ENCODE measurements at regions not wholly inside any gene's neighbourhood (a gene's known extent, or its start where the extent isn't known, plus 50 kb on each side); places are given as distances from the start of the nearest gene placed in this dataset.

DNA sequence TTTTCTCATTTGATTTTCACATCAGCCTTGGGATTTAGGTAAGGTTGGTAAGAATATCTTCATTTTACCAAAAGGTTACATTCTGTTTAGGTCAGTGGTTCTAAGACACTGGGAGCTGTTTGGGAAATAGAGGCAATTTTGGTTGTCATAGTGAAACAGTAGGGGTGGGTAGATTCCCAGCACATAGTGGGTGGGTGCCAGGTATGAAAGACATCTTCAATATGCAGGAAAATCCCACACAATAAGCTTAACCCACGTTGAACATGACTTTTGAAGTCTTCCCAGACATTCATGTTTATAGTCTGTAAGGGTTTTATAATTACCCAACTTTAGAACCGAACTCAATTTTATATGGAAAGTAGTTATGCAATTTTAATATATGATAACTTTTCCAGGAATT, 249.6 kb downstream of the SNCA start:
- H3K36me3 ChIP-seq (replicated peaks in 1 of 2; ENCODE audit: control extremely low read depth in 1 of 2, control insufficient read depth in 1 of 2, extremely low read depth in 1 of 2, insufficient read depth in 2 of 2, low read length in 1 of 2), result no peaks in the 10 kb centered on the region
- H3K27ac ChIP-seq (ENCODE audit: low read length in 2 of 2), result no peak overlapping the region
- H3K9me3 ChIP-seq (ENCODE audit: control extremely low read depth in 1 of 3, control insufficient read depth in 2 of 3, insufficient read depth in 1 of 3, low read length in 2 of 3), result no peaks in the 10 kb centered on the region
- Mint-ChIP-seq H3K27ac (no peak overlapping the region), H3K27me3 (no peaks in the 10 kb centered on the region), H3K4me3 (no peak overlapping the region), H3K4me1 (no peaks in the 10 kb centered on the region), H3K9me3 (ENCODE audit: insufficient read depth) (no peaks in the 10 kb centered on the region)
- ChIA-PET CTCF (interaction anchor here (0.6 kb wide), 1 partner anchor 708 kb away, joined by 3 read pairs; no protein-coding TSS in a partner anchor), POLR2A (no interaction called here)
- intact Hi-C loops (cut with micrococcal nuclease), result no loop called here
- DNase-seq, result no peak
- TF ChIP-seq, protein P1, sequence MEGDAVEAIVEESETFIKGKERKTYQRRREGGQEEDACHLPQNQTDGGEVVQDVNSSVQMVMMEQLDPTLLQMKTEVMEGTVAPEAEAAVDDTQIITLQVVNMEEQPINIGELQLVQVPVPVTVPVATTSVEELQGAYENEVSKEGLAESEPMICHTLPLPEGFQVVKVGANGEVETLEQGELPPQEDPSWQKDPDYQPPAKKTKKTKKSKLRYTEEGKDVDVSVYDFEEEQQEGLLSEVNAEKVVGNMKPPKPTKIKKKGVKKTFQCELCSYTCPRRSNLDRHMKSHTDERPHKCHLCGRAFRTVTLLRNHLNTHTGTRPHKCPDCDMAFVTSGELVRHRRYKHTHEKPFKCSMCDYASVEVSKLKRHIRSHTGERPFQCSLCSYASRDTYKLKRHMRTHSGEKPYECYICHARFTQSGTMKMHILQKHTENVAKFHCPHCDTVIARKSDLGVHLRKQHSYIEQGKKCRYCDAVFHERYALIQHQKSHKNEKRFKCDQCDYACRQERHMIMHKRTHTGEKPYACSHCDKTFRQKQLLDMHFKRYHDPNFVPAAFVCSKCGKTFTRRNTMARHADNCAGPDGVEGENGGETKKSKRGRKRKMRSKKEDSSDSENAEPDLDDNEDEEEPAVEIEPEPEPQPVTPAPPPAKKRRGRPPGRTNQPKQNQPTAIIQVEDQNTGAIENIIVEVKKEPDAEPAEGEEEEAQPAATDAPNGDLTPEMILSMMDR (IDR thresholded peaks at IDR 0.05), result no peak
- TF ChIP-seq EZH2 (IDR thresholded peaks at IDR 0.05; ENCODE audit: borderline replicate concordance, insufficient read depth, low read depth, low read length, poor library complexity, severe bottlenecking), result no peak
- no peak for ATAC-seq (ENCODE audit: low read depth)
- no peaks in the 10 kb centered on the region for H3K4me1 ChIP-seq (ENCODE audit: control insufficient read depth in 2 of 2, insufficient read depth in 2 of 2, low read length in 2 of 2)
- no peaks in the 10 kb centered on the region for H3K27me3 ChIP-seq (replicated peaks in 1 of 4; ENCODE audit: control extremely low read depth in 1 of 4, control insufficient read depth in 3 of 4, insufficient read depth in 4 of 4, low read length in 3 of 4)
- H4K20me1 ChIP-seq (ENCODE audit: control insufficient read depth, insufficient read depth, low read length, poor library complexity, severe bottlenecking), result no peaks in the 10 kb centered on the region
- no peak overlapping the region for H3K9ac ChIP-seq (ENCODE audit: low read length)
- no peak overlapping the region for H3K4me3 ChIP-seq (ENCODE audit: control extremely low read depth in 1 of 5, extremely low read depth in 1 of 5, insufficient read depth in 1 of 5, low read depth in 2 of 5, low read length in 4 of 5)
- H3K79me2 ChIP-seq (ENCODE audit: control insufficient read depth, insufficient read depth, low read length), result no peaks in the 10 kb centered on the region
- H2AFZ ChIP-seq (ENCODE audit: insufficient read depth, low read depth, low read length, poor library complexity, severe bottlenecking), result no peak overlapping the region
- no CpG with 5 or more reads among the region's 2 CpGs for WGBS (ENCODE audit: insufficient coverage)
- no peak overlapping the region for H3K4me2 ChIP-seq (replicated peaks; ENCODE audit: low read depth, low read length, poor library complexity, severe bottlenecking)

DNA sequence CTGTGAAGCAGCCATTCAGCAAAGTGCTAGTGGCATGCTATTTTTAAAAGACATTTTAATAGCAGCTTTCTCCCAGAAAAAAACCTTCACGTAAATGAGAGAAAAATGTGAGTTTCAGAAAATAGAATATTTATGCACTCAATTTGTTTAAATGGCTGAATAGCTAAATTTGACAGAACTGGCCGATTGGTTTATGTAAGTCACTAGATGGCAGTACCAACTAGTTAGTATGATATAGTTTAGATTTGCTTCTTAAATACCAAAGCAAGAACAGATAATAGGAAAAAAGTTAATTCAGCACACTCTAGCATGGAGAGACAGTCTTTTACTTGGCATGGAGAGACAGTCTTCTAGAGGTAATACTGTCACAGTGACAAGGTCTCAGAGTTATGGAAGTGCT, 250.1 kb downstream of the SNCA start:
- H3K27ac Mint-ChIP-seq, result no peak overlapping the region
- intact Hi-C loops (cut with micrococcal nuclease), result no loop called here
- no peak overlapping the region for H3K4me2 ChIP-seq (replicated peaks; ENCODE audit: low read depth, low read length, poor library complexity, severe bottlenecking)
- no peaks in the 10 kb centered on the region for H3K79me2 ChIP-seq (ENCODE audit: control insufficient read depth, insufficient read depth, low read length)
- no peak for DNase-seq
- H3K27me3 Mint-ChIP-seq, result no peaks in the 10 kb centered on the region
- TF ChIP-seq EZH2 (IDR thresholded peaks at IDR 0.05; ENCODE audit: borderline replicate concordance, insufficient read depth, low read depth, low read length, poor library complexity, severe bottlenecking), result no peak
- TF ChIP-seq, protein P1 (IDR thresholded peaks at IDR 0.05), result no peak
- H3K36me3 ChIP-seq (replicated peaks in 1 of 2; ENCODE audit: control extremely low read depth in 1 of 2, control insufficient read depth in 1 of 2, extremely low read depth in 1 of 2, insufficient read depth in 2 of 2, low read length in 1 of 2), result no peaks in the 10 kb centered on the region
- no peak overlapping the region for H3K27ac ChIP-seq (ENCODE audit: low read length in 2 of 2)
- no peaks in the 10 kb centered on the region for H3K4me1 Mint-ChIP-seq
- ATAC-seq (ENCODE audit: low read depth), result no peak
- WGBS (ENCODE audit: insufficient coverage), result no CpG with 5 or more reads among the region's 2 CpGs
- no peak overlapping the region for H2AFZ ChIP-seq (ENCODE audit: insufficient read depth, low read depth, low read length, poor library complexity, severe bottlenecking)
- no peak overlapping the region for H3K4me3 Mint-ChIP-seq
- no peak overlapping the region for H3K9ac ChIP-seq (ENCODE audit: low read length)
- no peak overlapping the region for H3K4me3 ChIP-seq (ENCODE audit: control extremely low read depth in 1 of 5, extremely low read depth in 1 of 5, insufficient read depth in 1 of 5, low read depth in 2 of 5, low read length in 4 of 5)
- H4K20me1 ChIP-seq (ENCODE audit: control insufficient read depth, insufficient read depth, low read length, poor library complexity, severe bottlenecking), result no peaks in the 10 kb centered on the region
- no peaks in the 10 kb centered on the region for H3K9me3 ChIP-seq (ENCODE audit: control extremely low read depth in 1 of 3, control insufficient read depth in 2 of 3, insufficient read depth in 1 of 3, low read length in 2 of 3)
- no peaks in the 10 kb centered on the region for H3K27me3 ChIP-seq (replicated peaks in 1 of 4; ENCODE audit: control extremely low read depth in 1 of 4, control insufficient read depth in 3 of 4, insufficient read depth in 4 of 4, low read length in 3 of 4)
- H3K9me3 Mint-ChIP-seq (ENCODE audit: insufficient read depth), result no peaks in the 10 kb centered on the region
- ChIA-PET POLR2A (no interaction called here), CTCF (interaction anchor here (0.6 kb wide), 1 partner anchor 709 kb away, joined by 3 read pairs; no protein-coding TSS in a partner anchor)
- H3K4me1 ChIP-seq (ENCODE audit: control insufficient read depth in 2 of 2, insufficient read depth in 2 of 2, low read length in 2 of 2), result no peaks in the 10 kb centered on the region
